ENCODE measurements at regions not wholly inside any gene's neighbourhood (a gene's known extent, or its start where the extent isn't known, plus 50 kb on each side); places are given as distances from the start of the nearest gene placed in this dataset.

DNA sequence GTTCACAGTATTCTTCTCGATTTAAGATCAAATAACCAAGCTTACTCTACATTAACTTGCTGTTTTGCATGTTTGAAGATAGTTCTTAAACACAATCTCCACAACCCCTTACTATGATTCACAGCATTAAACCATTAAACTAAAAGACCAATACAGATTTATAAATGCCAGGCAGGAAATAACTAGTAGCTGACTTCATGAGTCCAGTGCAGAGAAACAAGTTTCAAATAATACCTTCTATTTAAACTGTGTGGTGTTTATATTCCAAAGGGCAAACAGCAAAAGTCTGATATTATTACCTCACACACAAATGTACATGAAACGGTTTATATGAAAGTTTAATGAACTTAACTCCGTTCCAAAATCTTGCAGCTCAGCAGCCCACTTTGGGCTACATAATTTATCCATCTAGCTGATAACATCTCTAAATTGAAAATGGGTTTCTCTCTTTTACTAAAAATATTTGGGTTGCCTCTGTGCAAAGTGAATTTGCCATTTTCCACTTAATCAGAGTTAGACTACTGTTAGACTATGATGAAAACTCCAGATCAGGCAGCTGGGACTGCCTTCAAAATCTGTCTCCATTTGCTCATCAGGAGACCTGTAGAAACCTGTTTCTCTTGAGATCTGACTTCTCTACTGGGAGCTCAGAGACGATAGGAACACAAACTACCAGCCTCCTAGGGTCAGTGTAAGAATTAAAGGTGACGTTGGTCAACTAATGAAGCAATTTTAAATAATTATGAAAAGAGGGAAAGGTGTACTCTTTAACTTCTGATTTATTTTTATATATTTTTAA lies 287.3 kb downstream of the FZD1 start:
- no peak overlapping the region for H3K27ac ChIP-seq (ENCODE audit: low read depth, low read length, poor library complexity, severe bottlenecking)

DNA sequence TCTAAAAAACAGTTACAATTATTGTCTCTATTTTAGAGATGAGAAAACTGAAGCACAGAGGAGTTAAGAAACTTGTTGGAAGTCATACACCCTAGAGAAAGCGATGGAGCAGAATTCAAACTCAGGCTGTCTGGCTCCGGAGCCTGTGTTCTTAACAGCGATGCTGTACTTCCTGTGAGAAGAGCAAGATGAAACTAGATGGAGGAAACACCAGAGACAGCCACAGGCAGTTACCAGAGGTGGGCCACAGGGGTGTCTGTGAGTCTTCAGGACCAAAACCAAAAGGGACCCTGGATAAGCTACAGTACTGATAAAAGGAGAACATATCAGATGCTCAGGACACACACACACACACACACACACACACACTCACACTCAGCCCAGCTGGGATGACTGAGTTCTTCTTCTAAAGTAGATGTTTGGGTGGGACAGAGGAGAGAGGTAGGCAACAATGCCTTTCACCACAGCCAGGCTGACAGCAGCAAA lies 289.2 kb downstream of the FZD1 start:
- no peaks in the 10 kb centered on the region for H3K79me2 ChIP-seq (ENCODE audit: insufficient read depth, low read length)
- H3K4me2 ChIP-seq (ENCODE audit: low read length): no peak overlapping the region
- H3K27ac ChIP-seq (ENCODE audit: low read depth, low read length, poor library complexity, severe bottlenecking): no peak overlapping the region
- H2AFZ ChIP-seq (ENCODE audit: low read length): no peak overlapping the region
- no peaks in the 10 kb centered on the region for H3K9me2 ChIP-seq (ENCODE audit: low read depth, low read length)
- H3K4me1 ChIP-seq (ENCODE audit: insufficient read depth, low read length, severe bottlenecking): peaks cover 7% of the 10 kb centered on the region
- no peaks in the 10 kb centered on the region for H4K20me1 ChIP-seq (ENCODE audit: insufficient read depth, low read length)
- H3F3A ChIP-seq (ENCODE audit: insufficient read depth, low read length): no peaks in the 10 kb centered on the region
- no peak overlapping the region for H3K4me3 ChIP-seq (ENCODE audit: low read depth, low read length, poor library complexity, severe bottlenecking)
- TF ChIP-seq EZH2 (IDR thresholded peaks at IDR 0.05; ENCODE audit: borderline replicate concordance, low read length): no peak
- H3K9ac ChIP-seq (ENCODE audit: low read length): no peak overlapping the region
- no peaks in the 10 kb centered on the region for H3K36me3 ChIP-seq (ENCODE audit: insufficient read depth, low read length)
- no peaks in the 10 kb centered on the region for H3K9me3 ChIP-seq (ENCODE audit: low read length)
- no peaks in the 10 kb centered on the region for H3K27me3 ChIP-seq (ENCODE audit: insufficient read depth, low read length)

More for the DNA sequence above, 287.3 kb downstream of the FZD1 start:
- Histone ChIP-seq H3K4me3 (ENCODE audit: low read depth, low read length, poor library complexity, severe bottlenecking) (no peak overlapping the region), H2AFZ (ENCODE audit: low read length) (no peak overlapping the region), H3K9me2 (ENCODE audit: low read depth, low read length) (no peaks in the 10 kb centered on the region), H4K20me1 (ENCODE audit: insufficient read depth, low read length) (no peaks in the 10 kb centered on the region), H3K79me2 (ENCODE audit: insufficient read depth, low read length) (no peaks in the 10 kb centered on the region), H3K4me1 (ENCODE audit: insufficient read depth, low read length, severe bottlenecking) (peaks cover 7% of the 10 kb centered on the region), H3K9ac (ENCODE audit: low read length) (no peak overlapping the region), H3K36me3 (ENCODE audit: insufficient read depth, low read length) (no peaks in the 10 kb centered on the region), H3K4me2 (ENCODE audit: low read length) (no peak overlapping the region), H3K27me3 (ENCODE audit: insufficient read depth, low read length) (no peaks in the 10 kb centered on the region), H3K9me3 (ENCODE audit: low read length) (no peaks in the 10 kb centered on the region), H3F3A (ENCODE audit: insufficient read depth, low read length) (no peaks in the 10 kb centered on the region)
- TF ChIP-seq EZH2 (IDR thresholded peaks at IDR 0.05; ENCODE audit: borderline replicate concordance, low read length): no peak
- TF ChIP-seq, protein P1, sequence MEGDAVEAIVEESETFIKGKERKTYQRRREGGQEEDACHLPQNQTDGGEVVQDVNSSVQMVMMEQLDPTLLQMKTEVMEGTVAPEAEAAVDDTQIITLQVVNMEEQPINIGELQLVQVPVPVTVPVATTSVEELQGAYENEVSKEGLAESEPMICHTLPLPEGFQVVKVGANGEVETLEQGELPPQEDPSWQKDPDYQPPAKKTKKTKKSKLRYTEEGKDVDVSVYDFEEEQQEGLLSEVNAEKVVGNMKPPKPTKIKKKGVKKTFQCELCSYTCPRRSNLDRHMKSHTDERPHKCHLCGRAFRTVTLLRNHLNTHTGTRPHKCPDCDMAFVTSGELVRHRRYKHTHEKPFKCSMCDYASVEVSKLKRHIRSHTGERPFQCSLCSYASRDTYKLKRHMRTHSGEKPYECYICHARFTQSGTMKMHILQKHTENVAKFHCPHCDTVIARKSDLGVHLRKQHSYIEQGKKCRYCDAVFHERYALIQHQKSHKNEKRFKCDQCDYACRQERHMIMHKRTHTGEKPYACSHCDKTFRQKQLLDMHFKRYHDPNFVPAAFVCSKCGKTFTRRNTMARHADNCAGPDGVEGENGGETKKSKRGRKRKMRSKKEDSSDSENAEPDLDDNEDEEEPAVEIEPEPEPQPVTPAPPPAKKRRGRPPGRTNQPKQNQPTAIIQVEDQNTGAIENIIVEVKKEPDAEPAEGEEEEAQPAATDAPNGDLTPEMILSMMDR (IDR thresholded peaks at IDR 0.05; ENCODE audit: low read length): no peak

DNA sequence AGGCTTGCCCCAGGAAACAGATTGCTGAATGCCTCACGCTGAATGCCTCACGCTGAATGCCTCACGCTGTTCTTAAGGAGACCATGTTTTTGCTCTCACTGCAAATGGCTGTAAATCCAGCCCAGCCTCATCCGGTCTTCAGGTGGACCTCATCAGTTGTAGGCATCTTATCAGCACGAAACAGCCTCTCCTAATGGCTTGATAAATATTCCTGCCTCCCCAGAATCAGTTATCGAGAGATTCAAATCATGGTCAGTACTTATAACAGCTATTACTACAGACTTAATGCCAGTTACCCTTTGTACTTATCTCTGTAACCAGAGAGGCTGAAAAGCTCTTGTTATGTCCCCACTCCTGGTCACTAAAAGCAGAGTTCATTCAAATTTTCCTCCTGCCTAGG lies 290.6 kb downstream of the FZD1 start:
- H2AFZ ChIP-seq (ENCODE audit: low read length): no peak overlapping the region

More for the DNA sequence above, 290.6 kb downstream of the FZD1 start:
- H3K36me3 ChIP-seq (ENCODE audit: insufficient read depth, low read length): no peaks in the 10 kb centered on the region
- no peaks in the 10 kb centered on the region for H3K9me2 ChIP-seq (ENCODE audit: low read depth, low read length)
- no peaks in the 10 kb centered on the region for H4K20me1 ChIP-seq (ENCODE audit: insufficient read depth, low read length)
- H3K79me2 ChIP-seq (ENCODE audit: insufficient read depth, low read length): no peaks in the 10 kb centered on the region
- H3K4me1 ChIP-seq (ENCODE audit: insufficient read depth, low read length, severe bottlenecking): peaks cover 7% of the 10 kb centered on the region
- TF ChIP-seq, protein P1 (IDR thresholded peaks at IDR 0.05; ENCODE audit: low read length): no peak
- no peak for TF ChIP-seq EZH2 (IDR thresholded peaks at IDR 0.05; ENCODE audit: borderline replicate concordance, low read length)
- H3F3A ChIP-seq (ENCODE audit: insufficient read depth, low read length): no peaks in the 10 kb centered on the region
- no peaks in the 10 kb centered on the region for H3K27me3 ChIP-seq (ENCODE audit: insufficient read depth, low read length)
- no peak overlapping the region for H3K9ac ChIP-seq (ENCODE audit: low read length)
- H3K4me2 ChIP-seq (ENCODE audit: low read length): no peak overlapping the region
- no peak overlapping the region for H3K27ac ChIP-seq (ENCODE audit: low read depth, low read length, poor library complexity, severe bottlenecking)
- no peak overlapping the region for H3K4me3 ChIP-seq (ENCODE audit: low read depth, low read length, poor library complexity, severe bottlenecking)
- no peaks in the 10 kb centered on the region for H3K9me3 ChIP-seq (ENCODE audit: low read length)

All from OCI-LY1 (cell line).